Gastrocnemius medialis (tissue), 4 donors: ENCODE measurements at regions not wholly inside any gene's neighbourhood (a gene's known extent, or its start where the extent isn't known, plus 50 kb on each side); places are given as distances from the start of the nearest gene placed in this dataset.

ENCODE experiments used
- ATAC-seq, 2 donors: fragments of 150-250 bp; one replicate each; pipeline ENCODE4 v1.9.1; 2016
- DNase-seq, 2 donors: peaks; one replicate each; pipeline ENCODE4 v3.0.0-alpha.2; 2019
- H3K27ac ChIP-seq, 4 donors: fragments of 200-600 bp; sonication (generic); 1 replicate in 1 of 4; 2 replicates in 3 of 4; pipeline ENCODE4 v1.5.1; 2016 to 2018; ENCODE audit warnings: mild to moderate bottlenecking in 2 of 4, moderate library complexity in 1 of 4
- H3K27me3 ChIP-seq, 3 donors: fragments of 200-600 bp; sonication (generic) in 2 of 3; 1 replicate in 1 of 3; 2 replicates in 2 of 3; pipeline versions ENCODE4 v1.5.1 to v1.6.0; 2016 to 2019; ENCODE audit warnings: mild to moderate bottlenecking in 1 of 3, moderate library complexity in 1 of 3
- H3K36me3 ChIP-seq, 2 donors: fragments of 200-600 bp; sonication (generic) in 1 of 2; one replicate each; pipeline ENCODE4 v1.5.1; 2017 to 2018
- H3K4me1 ChIP-seq, 2 donors: fragments of 200-600 bp; sonication (generic) in 1 of 2; one replicate each; pipeline ENCODE4 v1.5.1; 2016 to 2017; ENCODE audit warnings: mild to moderate bottlenecking in 2 of 2
- H3K4me3 ChIP-seq, 4 donors: fragments of 200-600 bp; sonication (generic) in 3 of 4; 1 replicate in 1 of 4; 2 replicates in 3 of 4; pipeline ENCODE4 v1.5.1; 2016 to 2019; ENCODE audit warnings: mild to moderate bottlenecking in 2 of 4
- H3K9me3 ChIP-seq, 3 donors: fragments of 200-600 bp; sonication (generic) in 2 of 3; 1 replicate in 1 of 3; 2 replicates in 2 of 3; pipeline ENCODE4 v1.5.1; 2016 to 2019
- CTCF ChIP-seq, 5 experiments: fragments of 450-650 bp in 3 of 5; fragments of 200-600 bp in 2 of 5; sonication (generic) in 2 of 5; IDR thresholded peaks in 4 of 5; conservative IDR thresholded peaks in 1 of 5; 1 replicate in 4 of 5; 2 replicates in 1 of 5; pipeline ENCODE4 v1.5.1; 2016 to 2019; ENCODE audit warnings: antibody characterized with exemption in 5 of 5, mild to moderate bottlenecking in 3 of 5, moderate library complexity in 3 of 5
- POLR2A ChIP-seq, 2 donors: fragments of 450-650 bp; IDR thresholded peaks; one replicate each; pipeline ENCODE4 v1.6.1; 2017; ENCODE audit warnings: antibody characterized with exemption in 2 of 2, mild to moderate bottlenecking in 2 of 2, moderate library complexity in 2 of 2
- in situ Hi-C, 4 donors: fragments of 200-750 bp; cut with MboI; loops; one replicate each; pipeline versions ENCODE4 v1.15.0 to v1.8.0; 2017; ENCODE audit warnings: low sequenced_read_pairs in 4 of 4
- intact Hi-C: fragments of 100-400 bp; cut with DNase I; formaldehyde crosslinking; loops from one replicate; pipeline ENCODE4 v1.15.1; 2023; ENCODE audit warnings: low total_unique reads

DNA sequence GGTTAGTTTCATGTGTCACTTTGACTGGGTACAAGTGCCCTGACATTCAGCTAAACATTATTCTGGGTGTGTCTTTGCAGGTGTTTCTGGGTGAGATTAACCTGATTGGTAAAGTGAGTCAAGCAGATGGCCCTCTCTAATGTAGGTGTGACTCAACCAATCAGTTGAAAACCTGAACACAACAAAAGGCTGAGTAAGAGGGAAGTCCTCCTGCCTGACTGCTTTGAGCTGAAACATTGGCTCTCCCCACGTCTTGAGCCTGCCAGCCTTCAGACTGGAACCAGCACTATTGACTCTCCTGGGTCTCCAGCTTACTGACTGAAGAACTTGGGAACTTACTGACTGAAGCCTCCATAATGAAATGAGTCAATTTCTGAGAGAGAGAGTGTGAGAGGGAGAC lies 70.0 kb upstream of the C21orf91 start:
- no peaks in the 10 kb centered on the region for H3K9me3 ChIP-seq
- no peak for DNase-seq
- in situ Hi-C loops (no loop called here), intact Hi-C loops (no loop called here)
- H3K4me1 ChIP-seq: no peaks in the 10 kb centered on the region
- no peak overlapping the region for H3K27ac ChIP-seq
- H3K4me3 ChIP-seq: no peak overlapping the region
- no peak for ATAC-seq
- H3K36me3 ChIP-seq: no peaks in the 10 kb centered on the region
- no peak for TF ChIP-seq POLR2A (IDR thresholded peaks at IDR 0.05)
- TF ChIP-seq CTCF (IDR thresholded peaks at IDR 0.05 in 4 of 5, conservative IDR thresholded peaks at IDR 0.05 in 1 of 5): no peak
- H3K27me3 ChIP-seq: no peaks in the 10 kb centered on the region

DNA sequence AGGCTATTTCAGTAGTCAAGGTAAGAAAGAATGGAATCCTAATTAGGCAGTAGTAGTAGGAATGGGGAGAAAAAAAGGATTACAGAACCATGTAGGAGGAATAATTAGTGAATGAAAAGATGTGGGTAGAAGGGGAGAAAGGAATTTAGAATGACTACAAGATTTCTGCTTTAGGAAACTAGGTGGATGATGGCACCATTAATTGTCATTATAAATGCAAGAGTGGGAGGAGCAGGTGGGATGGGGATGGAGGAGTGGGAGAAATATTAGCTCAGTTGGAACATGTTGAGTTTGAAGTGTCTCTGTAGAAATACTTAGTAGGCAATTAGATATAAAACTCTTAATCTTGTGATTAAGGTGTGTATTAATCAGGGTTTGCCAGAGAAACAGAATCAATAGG lies 50.0 kb upstream of the C21orf91 start:
- Histone ChIP-seq H3K4me3 (no peak overlapping the region), H3K4me1 (no peaks in the 10 kb centered on the region), H3K36me3 (no peaks in the 10 kb centered on the region), H3K27me3 (no peaks in the 10 kb centered on the region), H3K9me3 (no peaks in the 10 kb centered on the region), H3K27ac (no peak overlapping the region)
- DNase-seq: no peak
- TF ChIP-seq POLR2A (IDR thresholded peaks at IDR 0.05): no peak
- no peak for TF ChIP-seq CTCF (IDR thresholded peaks at IDR 0.05 in 4 of 5, conservative IDR thresholded peaks at IDR 0.05 in 1 of 5)
- no peak for ATAC-seq
- in situ Hi-C loops: no loop called here
- intact Hi-C loops: no loop called here
